ENCODE measurements at regions not wholly inside any gene's neighbourhood (a gene's known extent, or its start where the extent isn't known, plus 50 kb on each side); places are given as distances from the start of the nearest gene placed in this dataset.

- Histone ChIP-seq H3K27me3 (ENCODE audit: control insufficient read depth, insufficient read depth, low read length) (no peaks in the 10 kb centered on the region), H3K4me1 (ENCODE audit: control insufficient read depth, low read depth, low read length) (no peaks in the 10 kb centered on the region)
Observed at GRCh38 chr1:105779727-105780126, 1276.7 kb upstream of the PRMT6 start.

GRCh38 chr1:105785021-105785420, 1271.5 kb upstream of the PRMT6 start:
- H3K4me3 ChIP-seq (ENCODE audit: low read length), result no peak overlapping the region
- H3K27me3 ChIP-seq (ENCODE audit: control insufficient read depth, insufficient read depth, low read length), result no peaks in the 10 kb centered on the region
- no peak overlapping the region for H3K27ac ChIP-seq (ENCODE audit: low read length)
- no peaks in the 10 kb centered on the region for H3K36me3 ChIP-seq (ENCODE audit: control insufficient read depth, low read depth, low read length)
- H3K9ac ChIP-seq (ENCODE audit: low read length), result no peak overlapping the region
- no peaks in the 10 kb centered on the region for H3K4me1 ChIP-seq (ENCODE audit: control insufficient read depth, low read depth, low read length)
- H3K9me3 ChIP-seq (ENCODE audit: control insufficient read depth, low read depth, low read length), result no peaks in the 10 kb centered on the region

More at GRCh38 chr1:105779727-105780126, 1276.7 kb upstream of the PRMT6 start:
- Histone ChIP-seq H3K4me3 (ENCODE audit: low read length) (no peak overlapping the region), H3K27ac (ENCODE audit: low read length) (no peak overlapping the region), H3K36me3 (ENCODE audit: control insufficient read depth, low read depth, low read length) (no peaks in the 10 kb centered on the region), H3K9me3 (ENCODE audit: control insufficient read depth, low read depth, low read length) (no peaks in the 10 kb centered on the region), H3K9ac (ENCODE audit: low read length) (no peak overlapping the region)

- Histone ChIP-seq H3K9ac (ENCODE audit: low read length) (no peak overlapping the region), H3K27me3 (ENCODE audit: control insufficient read depth, insufficient read depth, low read length) (no peaks in the 10 kb centered on the region), H3K9me3 (ENCODE audit: control insufficient read depth, low read depth, low read length) (no peaks in the 10 kb centered on the region), H3K27ac (ENCODE audit: low read length) (no peak overlapping the region), H3K4me3 (ENCODE audit: low read length) (no peak overlapping the region), H3K36me3 (ENCODE audit: control insufficient read depth, low read depth, low read length) (no peaks in the 10 kb centered on the region), H3K4me1 (ENCODE audit: control insufficient read depth, low read depth, low read length) (no peaks in the 10 kb centered on the region)
Observed at GRCh38 chr1:105793536-105794146, 1262.8 kb upstream of the PRMT6 start.

- H3K36me3 ChIP-seq (ENCODE audit: control insufficient read depth, low read depth, low read length), result no peaks in the 10 kb centered on the region
- H3K9ac ChIP-seq (ENCODE audit: low read length), result no peak overlapping the region
- H3K27me3 ChIP-seq (ENCODE audit: control insufficient read depth, insufficient read depth, low read length), result no peaks in the 10 kb centered on the region
- H3K27ac ChIP-seq (ENCODE audit: low read length), result no peak overlapping the region
- H3K4me1 ChIP-seq (ENCODE audit: control insufficient read depth, low read depth, low read length), result no peaks in the 10 kb centered on the region
- no peak overlapping the region for H3K4me3 ChIP-seq (ENCODE audit: low read length)
- H3K9me3 ChIP-seq (ENCODE audit: control insufficient read depth, low read depth, low read length), result no peaks in the 10 kb centered on the region
Observed at GRCh38 chr1:105795741-105796140, 1260.7 kb upstream of the PRMT6 start.

- Histone ChIP-seq H3K9ac (ENCODE audit: low read length) (no peak overlapping the region), H3K36me3 (ENCODE audit: control insufficient read depth, low read depth, low read length) (no peaks in the 10 kb centered on the region), H3K4me1 (ENCODE audit: control insufficient read depth, low read depth, low read length) (no peaks in the 10 kb centered on the region), H3K9me3 (ENCODE audit: control insufficient read depth, low read depth, low read length) (no peaks in the 10 kb centered on the region), H3K4me3 (ENCODE audit: low read length) (no peak overlapping the region), H3K27me3 (ENCODE audit: control insufficient read depth, insufficient read depth, low read length) (no peaks in the 10 kb centered on the region), H3K27ac (ENCODE audit: low read length) (no peak overlapping the region)
Observed at GRCh38 chr1:105830571-105831146, 1225.8 kb upstream of the PRMT6 start.

GRCh38 chr1:105838071-105838470, 1218.4 kb upstream of the PRMT6 start:
- H3K36me3 ChIP-seq (ENCODE audit: control insufficient read depth, low read depth, low read length), result no peaks in the 10 kb centered on the region
- H3K4me3 ChIP-seq (ENCODE audit: low read length), result no peak overlapping the region
- H3K27ac ChIP-seq (ENCODE audit: low read length), result no peak overlapping the region
- no peaks in the 10 kb centered on the region for H3K9me3 ChIP-seq (ENCODE audit: control insufficient read depth, low read depth, low read length)
- H3K4me1 ChIP-seq (ENCODE audit: control insufficient read depth, low read depth, low read length), result no peaks in the 10 kb centered on the region
- H3K27me3 ChIP-seq (ENCODE audit: control insufficient read depth, insufficient read depth, low read length), result no peaks in the 10 kb centered on the region
- no peak overlapping the region for H3K9ac ChIP-seq (ENCODE audit: low read length)

GRCh38 chr1:105865546-105865945, 1190.9 kb upstream of the PRMT6 start:
- Histone ChIP-seq H3K27me3 (ENCODE audit: control insufficient read depth, insufficient read depth, low read length) (no peaks in the 10 kb centered on the region), H3K27ac (ENCODE audit: low read length) (no peak overlapping the region), H3K36me3 (ENCODE audit: control insufficient read depth, low read depth, low read length) (no peaks in the 10 kb centered on the region), H3K9me3 (ENCODE audit: control insufficient read depth, low read depth, low read length) (no peaks in the 10 kb centered on the region), H3K4me1 (ENCODE audit: control insufficient read depth, low read depth, low read length) (no peaks in the 10 kb centered on the region), H3K9ac (ENCODE audit: low read length) (no peak overlapping the region), H3K4me3 (ENCODE audit: low read length) (no peak overlapping the region)

GRCh38 chr1:105872817-105873216, 1183.7 kb upstream of the PRMT6 start:
- Histone ChIP-seq H3K9ac (ENCODE audit: low read length) (no peak overlapping the region), H3K36me3 (ENCODE audit: control insufficient read depth, low read depth, low read length) (no peaks in the 10 kb centered on the region), H3K27ac (ENCODE audit: low read length) (no peak overlapping the region), H3K4me1 (ENCODE audit: control insufficient read depth, low read depth, low read length) (no peaks in the 10 kb centered on the region), H3K27me3 (ENCODE audit: control insufficient read depth, insufficient read depth, low read length) (no peaks in the 10 kb centered on the region), H3K4me3 (ENCODE audit: low read length) (no peak overlapping the region), H3K9me3 (ENCODE audit: control insufficient read depth, low read depth, low read length) (no peaks in the 10 kb centered on the region)

GRCh38 chr1:105874621-105875020, 1181.9 kb upstream of the PRMT6 start:
- no peak overlapping the region for H3K27ac ChIP-seq (ENCODE audit: low read length)

GRCh38 chr1:105886309-105886708, 1170.2 kb upstream of the PRMT6 start:
- Histone ChIP-seq H3K27me3 (ENCODE audit: control insufficient read depth, insufficient read depth, low read length) (no peaks in the 10 kb centered on the region), H3K4me1 (ENCODE audit: control insufficient read depth, low read depth, low read length) (no peaks in the 10 kb centered on the region)

More at GRCh38 chr1:105874621-105875020, 1181.9 kb upstream of the PRMT6 start:
- Histone ChIP-seq H3K4me3 (ENCODE audit: low read length) (no peak overlapping the region), H3K27me3 (ENCODE audit: control insufficient read depth, insufficient read depth, low read length) (no peaks in the 10 kb centered on the region), H3K36me3 (ENCODE audit: control insufficient read depth, low read depth, low read length) (no peaks in the 10 kb centered on the region), H3K9me3 (ENCODE audit: control insufficient read depth, low read depth, low read length) (no peaks in the 10 kb centered on the region), H3K9ac (ENCODE audit: low read length) (no peak overlapping the region), H3K4me1 (ENCODE audit: control insufficient read depth, low read depth, low read length) (no peaks in the 10 kb centered on the region)

GRCh38 chr1:105891308-105891707, 1165.2 kb upstream of the PRMT6 start:
- Histone ChIP-seq H3K27me3 (ENCODE audit: control insufficient read depth, insufficient read depth, low read length) (no peaks in the 10 kb centered on the region), H3K9me3 (ENCODE audit: control insufficient read depth, low read depth, low read length) (no peaks in the 10 kb centered on the region), H3K9ac (ENCODE audit: low read length) (no peak overlapping the region), H3K4me3 (ENCODE audit: low read length) (no peak overlapping the region), H3K27ac (ENCODE audit: low read length) (no peak overlapping the region), H3K4me1 (ENCODE audit: control insufficient read depth, low read depth, low read length) (no peaks in the 10 kb centered on the region), H3K36me3 (ENCODE audit: control insufficient read depth, low read depth, low read length) (no peaks in the 10 kb centered on the region)

More at GRCh38 chr1:105886309-105886708, 1170.2 kb upstream of the PRMT6 start:
- Histone ChIP-seq H3K36me3 (ENCODE audit: control insufficient read depth, low read depth, low read length) (no peaks in the 10 kb centered on the region), H3K27ac (ENCODE audit: low read length) (no peak overlapping the region), H3K9me3 (ENCODE audit: control insufficient read depth, low read depth, low read length) (no peaks in the 10 kb centered on the region), H3K9ac (ENCODE audit: low read length) (no peak overlapping the region), H3K4me3 (ENCODE audit: low read length) (no peak overlapping the region)

GRCh38 chr1:105894006-105894405, 1162.5 kb upstream of the PRMT6 start:
- Histone ChIP-seq H3K36me3 (ENCODE audit: control insufficient read depth, low read depth, low read length) (no peaks in the 10 kb centered on the region), H3K9me3 (ENCODE audit: control insufficient read depth, low read depth, low read length) (peaks cover 8% of the 10 kb centered on the region), H3K4me3 (ENCODE audit: low read length) (no peak overlapping the region), H3K27me3 (ENCODE audit: control insufficient read depth, insufficient read depth, low read length) (no peaks in the 10 kb centered on the region), H3K4me1 (ENCODE audit: control insufficient read depth, low read depth, low read length) (no peaks in the 10 kb centered on the region), H3K9ac (ENCODE audit: low read length) (no peak overlapping the region), H3K27ac (ENCODE audit: low read length) (no peak overlapping the region)

Data from iPS-18a (cell line).